HEK293 (cell line): ENCODE measurements at regions not wholly inside any gene's neighbourhood (a gene's known extent, or its start where the extent isn't known, plus 50 kb on each side); places are given as distances from the start of the nearest gene placed in this dataset.

Experiments used
- CTCF ChIA-PET: fragments of 350-600 bp; formaldehyde crosslinking; extraction: SDS; loops from one replicate; lab custom pipeline; 2021; ENCODE audit warnings: antibody characterized with exemption; lab: Yijun Ruan, JAX
- POLR2A ChIA-PET: fragments of 300-600 bp; formaldehyde crosslinking; extraction: SDS; loops from one replicate; lab custom pipeline; 2020; ENCODE audit warnings: antibody characterized with exemption, inconsistent platforms; lab: Yijun Ruan, JAX
- H3K27ac ChIP-seq: fragments of 200-500 bp; sonication (Bioruptor generic); 2 replicates; pipeline ENCODE4 v1.5.1; 2014; ENCODE audit warnings: low read depth, low read length, control low read depth, inconsistent platforms; ENCODE audit errors: extremely low read depth
- H3K36me3 ChIP-seq, 2 experiments: fragments of 200-500 bp in 1 of 2; sonication (Bioruptor generic) in 1 of 2; 1 replicate in 1 of 2; 2 replicates in 1 of 2; pipeline ENCODE4 v1.5.1; 2014 to 2017; ENCODE audit warnings: inconsistent platforms in 2 of 2, low read length in 2 of 2; ENCODE audit not compliant: control insufficient read depth in 2 of 2, insufficient read depth in 1 of 2
- H3K4me1 ChIP-seq: fragments of 200-500 bp; sonication (Bioruptor generic); 2 replicates; pipeline ENCODE4 v1.5.1; 2014; ENCODE audit warnings: mild to moderate bottlenecking, low read length, inconsistent platforms; ENCODE audit not compliant: control insufficient read depth, insufficient read depth
- H3K4me3 ChIP-seq: 2 replicates; pipeline ENCODE4 v1.5.1; 2011; ENCODE audit warnings: low read depth, mild to moderate bottlenecking, control low read depth, low read length, moderate library complexity
- H3K9me3 ChIP-seq: fragments of 200-500 bp; sonication (Bioruptor generic); 2 replicates; pipeline ENCODE4 v1.5.1; 2014; ENCODE audit warnings: low read depth, low read length, inconsistent platforms; ENCODE audit not compliant: control insufficient read depth, insufficient read depth
- HOXA7 ChIP-seq: sonication (generic); formaldehyde crosslinking; IDR thresholded peaks from 2 replicates; pipeline ENCODE4 v1.8.1; 2022; ENCODE audit warnings: missing genetic modification reagents, borderline replicate concordance
- KLF7 ChIP-seq: fragments of 450-650 bp; formaldehyde crosslinking; IDR thresholded peaks from 2 replicates; pipeline ENCODE4 v1.5.1; 2016; ENCODE audit warnings: missing biosample characterization, missing genetic modification characterization, borderline replicate concordance
- OSR2 ChIP-seq: fragments of 450-650 bp; formaldehyde crosslinking; IDR thresholded peaks from 2 replicates; pipeline ENCODE4 v1.5.1; 2016; ENCODE audit warnings: missing biosample characterization, missing genetic modification characterization
- RBAK ChIP-seq: fragments of 450-650 bp; formaldehyde crosslinking; IDR thresholded peaks from 2 replicates; pipeline ENCODE4 v1.5.1; 2016; ENCODE audit warnings: missing biosample characterization, missing genetic modification characterization
- WT1 ChIP-seq: fragments of 450-650 bp; formaldehyde crosslinking; IDR thresholded peaks from 2 replicates; pipeline ENCODE4 v1.5.1; 2016; ENCODE audit warnings: missing biosample characterization, missing genetic modification characterization
- YY1 ChIP-seq: fragments of 450-650 bp; formaldehyde crosslinking; IDR thresholded peaks from 2 replicates; pipeline ENCODE4 v1.5.1; 2018; ENCODE audit warnings: missing biosample characterization, missing genetic modification characterization
- ZBTB8A ChIP-seq: fragments of 450-650 bp; formaldehyde crosslinking; IDR thresholded peaks from 2 replicates; pipeline ENCODE4 v1.5.1; 2016; ENCODE audit warnings: missing biosample characterization, missing genetic modification characterization
- ZFHX2 ChIP-seq: fragments of 450-650 bp; formaldehyde crosslinking; conservative IDR thresholded peaks from 2 replicates; pipeline ENCODE4 v1.5.1; 2016; ENCODE audit warnings: missing biosample characterization, missing genetic modification characterization
- ZFP69B ChIP-seq: fragments of 450-650 bp; formaldehyde crosslinking; IDR thresholded peaks from 2 replicates; pipeline ENCODE4 v1.5.1; 2016; ENCODE audit warnings: missing biosample characterization, missing genetic modification characterization
- ZNF112 ChIP-seq: fragments of 450-650 bp; formaldehyde crosslinking; IDR thresholded peaks from 2 replicates; pipeline ENCODE4 v1.5.0; 2017; ENCODE audit warnings: missing biosample characterization, missing genetic modification characterization
- ZNF132 ChIP-seq: fragments of 450-650 bp; formaldehyde crosslinking; IDR thresholded peaks from 2 replicates; pipeline ENCODE4 v1.5.1; 2017; ENCODE audit warnings: missing biosample characterization, missing genetic modification characterization, borderline replicate concordance
- ZNF140 ChIP-seq: fragments of 450-650 bp; formaldehyde crosslinking; IDR thresholded peaks from 2 replicates; pipeline ENCODE4 v1.5.1; 2016; ENCODE audit warnings: missing biosample characterization, missing genetic modification characterization
- ZNF146 ChIP-seq: fragments of 450-650 bp; formaldehyde crosslinking; IDR thresholded peaks from 2 replicates; pipeline ENCODE4 v1.5.1; 2016; ENCODE audit warnings: missing biosample characterization, missing genetic modification characterization
- ZNF155 ChIP-seq: fragments of 450-650 bp; formaldehyde crosslinking; IDR thresholded peaks from 2 replicates; pipeline ENCODE4 v1.5.1; 2016; ENCODE audit warnings: missing biosample characterization, missing genetic modification characterization
- ZNF16 ChIP-seq: fragments of 450-650 bp; formaldehyde crosslinking; IDR thresholded peaks from 2 replicates; pipeline ENCODE4 v1.5.1; 2016; ENCODE audit warnings: low read depth, missing biosample characterization, missing genetic modification characterization
- ZNF184 ChIP-seq: fragments of 450-650 bp; IDR thresholded peaks from 2 replicates; pipeline ENCODE4 v1.5.1; 2018; ENCODE audit warnings: missing biosample characterization, mild to moderate bottlenecking, missing genetic modification characterization
- ZNF24 ChIP-seq: fragments of 450-650 bp; formaldehyde crosslinking; IDR thresholded peaks from 2 replicates; pipeline ENCODE4 v1.5.1; 2016; ENCODE audit warnings: missing biosample characterization, missing genetic modification characterization
- ZNF335 ChIP-seq: fragments of 450-650 bp; formaldehyde crosslinking; conservative IDR thresholded peaks from 2 replicates; pipeline ENCODE4 v1.5.1; 2016; ENCODE audit warnings: missing biosample characterization, missing genetic modification characterization
- ZNF350 ChIP-seq: fragments of 450-650 bp; formaldehyde crosslinking; IDR thresholded peaks from 2 replicates; pipeline ENCODE4 v1.5.0; 2017; ENCODE audit warnings: missing biosample characterization, mild to moderate bottlenecking, missing genetic modification characterization
- ZNF394 ChIP-seq: fragments of 450-650 bp; formaldehyde crosslinking; IDR thresholded peaks from 2 replicates; pipeline ENCODE4 v1.5.1; 2016; ENCODE audit warnings: missing biosample characterization, missing genetic modification characterization, mild to moderate bottlenecking, moderate library complexity, borderline replicate concordance
- ZNF510 ChIP-seq: fragments of 450-650 bp; formaldehyde crosslinking; IDR thresholded peaks from 2 replicates; pipeline ENCODE4 v1.5.1; 2018; ENCODE audit warnings: mild to moderate bottlenecking, missing genetic modification characterization, missing biosample characterization; ENCODE audit not compliant: insufficient replicate concordance
- ZNF658 ChIP-seq: fragments of 450-650 bp; formaldehyde crosslinking; IDR thresholded peaks from 2 replicates; pipeline ENCODE4; 2016; ENCODE audit warnings: missing biosample characterization, missing genetic modification characterization
- ZNF776 ChIP-seq: fragments of 450-650 bp; formaldehyde crosslinking; IDR thresholded peaks from 2 replicates; pipeline ENCODE4 v1.5.0; 2017; ENCODE audit warnings: missing biosample characterization, missing genetic modification characterization, borderline replicate concordance
- ZNF791 ChIP-seq: fragments of 450-650 bp; formaldehyde crosslinking; IDR thresholded peaks from 2 replicates; pipeline ENCODE4 v1.5.1; 2016; ENCODE audit warnings: missing biosample characterization, missing genetic modification characterization
- TF ChIP-seq, protein P1 (sequence below): fragments of 450-650 bp; IDR thresholded peaks from 2 replicates; pipeline ENCODE4 v1.5.1; 2018; ENCODE audit warnings: missing biosample characterization, mild to moderate bottlenecking, missing genetic modification characterization
- TF ChIP-seq, protein P2 (sequence below): fragments of 450-650 bp; formaldehyde crosslinking; IDR thresholded peaks from 2 replicates; pipeline ENCODE4 v1.5.1; 2016; ENCODE audit warnings: missing biosample characterization, missing genetic modification characterization

DNA sequence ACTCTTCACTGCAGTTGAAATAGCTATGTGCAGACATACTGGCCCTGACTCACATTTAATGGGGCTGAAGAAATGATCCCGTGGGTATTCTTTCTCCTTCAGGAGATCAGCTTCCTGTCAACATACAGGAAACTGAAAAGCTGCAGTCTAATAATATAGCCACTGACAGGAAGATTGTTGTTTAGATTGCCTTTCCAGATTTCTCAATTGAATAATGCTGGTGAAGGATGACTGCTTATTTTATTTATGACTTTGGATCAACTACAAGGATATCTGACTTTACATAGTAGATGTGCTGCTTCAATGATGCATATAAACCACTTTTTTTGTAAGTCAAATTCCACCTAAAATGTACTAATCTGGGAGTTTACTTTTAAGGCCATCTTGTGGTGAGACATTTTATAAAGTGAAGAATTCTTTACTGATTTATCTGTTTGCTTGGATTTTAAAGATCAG is 93.4 kb upstream of the MAP4K3 start:
- Histone ChIP-seq H3K9me3 (no peaks in the 10 kb centered on the region), H3K4me3 (no peak overlapping the region), H3K4me1 (no peaks in the 10 kb centered on the region), H3K27ac (no peak overlapping the region), H3K36me3 (no peaks in the 10 kb centered on the region)
- POLR2A ChIA-PET: no interaction called here
- TF ChIP-seq ZNF146 (no peak), ZNF140 (tag by site-specific recombination) (no peak), ZNF132 (no peak), ZNF184 (no peak), ZNF776 (no peak), ZNF112 (no peak), ZBTB8A (no peak), ZNF658 (tag by site-specific recombination) (no peak), OSR2 (tag by site-specific recombination) (no peak), ZNF350 (tag by site-specific recombination) (no peak), ZNF510 (no peak), ZNF791 (tag by site-specific recombination) (no peak), YY1 (tag by site-specific recombination) (no peak), KLF7 (tag by site-specific recombination) (no peak)
- TF ChIP-seq, protein P1, sequence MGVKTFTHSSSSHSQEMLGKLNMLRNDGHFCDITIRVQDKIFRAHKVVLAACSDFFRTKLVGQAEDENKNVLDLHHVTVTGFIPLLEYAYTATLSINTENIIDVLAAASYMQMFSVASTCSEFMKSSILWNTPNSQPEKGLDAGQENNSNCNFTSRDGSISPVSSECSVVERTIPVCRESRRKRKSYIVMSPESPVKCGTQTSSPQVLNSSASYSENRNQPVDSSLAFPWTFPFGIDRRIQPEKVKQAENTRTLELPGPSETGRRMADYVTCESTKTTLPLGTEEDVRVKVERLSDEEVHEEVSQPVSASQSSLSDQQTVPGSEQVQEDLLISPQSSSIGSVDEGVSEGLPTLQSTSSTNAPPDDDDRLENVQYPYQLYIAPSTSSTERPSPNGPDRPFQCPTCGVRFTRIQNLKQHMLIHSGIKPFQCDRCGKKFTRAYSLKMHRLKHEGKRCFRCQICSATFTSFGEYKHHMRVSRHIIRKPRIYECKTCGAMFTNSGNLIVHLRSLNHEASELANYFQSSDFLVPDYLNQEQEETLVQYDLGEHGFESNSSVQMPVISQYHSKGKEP: no peak
- CTCF ChIA-PET: no interaction called here

DNA sequence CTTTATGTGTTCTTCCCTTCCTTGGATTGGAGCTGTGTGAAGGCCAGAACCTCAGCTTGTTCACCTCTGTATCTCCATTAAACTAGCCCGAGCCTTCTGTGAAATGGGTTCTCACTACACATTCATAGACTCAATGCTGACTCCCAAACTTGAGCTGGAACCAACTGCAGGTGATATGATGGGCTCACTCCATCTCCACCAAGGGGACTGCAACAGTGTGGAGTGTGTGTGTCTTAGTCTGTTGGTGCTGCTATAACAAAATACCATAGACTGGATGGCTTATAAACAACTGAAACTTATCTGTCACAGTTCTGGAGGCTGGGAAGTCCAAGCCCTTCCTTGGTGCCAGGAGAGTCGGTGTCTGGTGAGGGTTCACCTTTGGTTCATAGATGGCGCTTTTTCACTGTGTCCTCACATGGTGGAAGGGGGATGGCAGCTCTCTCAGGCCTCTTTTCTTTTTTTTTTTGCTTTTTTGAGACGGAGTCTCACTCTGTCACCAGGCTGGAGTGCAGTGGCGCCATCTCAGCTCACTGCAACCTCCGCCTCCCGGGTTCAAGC is 94.2 kb upstream of the MAP4K3 start:
- Histone ChIP-seq H3K4me3 (no peak overlapping the region), H3K27ac (no peak overlapping the region)
- TF ChIP-seq ZFHX2 (tag by site-specific recombination) (no peak), ZNF24 (no peak), ZNF335 (tag by site-specific recombination) (no peak), WT1 (tag by site-specific recombination) (no peak), ZNF394 (no peak), ZNF791 (tag by site-specific recombination) (no peak), ZNF155 (tag by site-specific recombination) (no peak), RBAK (tag by site-specific recombination) (no peak), ZNF16 (tag by site-specific recombination) (no peak), HOXA7 (CRISPR knock-in tag) (no peak), ZFP69B (tag by site-specific recombination) (no peak)
- TF ChIP-seq, protein P2, sequence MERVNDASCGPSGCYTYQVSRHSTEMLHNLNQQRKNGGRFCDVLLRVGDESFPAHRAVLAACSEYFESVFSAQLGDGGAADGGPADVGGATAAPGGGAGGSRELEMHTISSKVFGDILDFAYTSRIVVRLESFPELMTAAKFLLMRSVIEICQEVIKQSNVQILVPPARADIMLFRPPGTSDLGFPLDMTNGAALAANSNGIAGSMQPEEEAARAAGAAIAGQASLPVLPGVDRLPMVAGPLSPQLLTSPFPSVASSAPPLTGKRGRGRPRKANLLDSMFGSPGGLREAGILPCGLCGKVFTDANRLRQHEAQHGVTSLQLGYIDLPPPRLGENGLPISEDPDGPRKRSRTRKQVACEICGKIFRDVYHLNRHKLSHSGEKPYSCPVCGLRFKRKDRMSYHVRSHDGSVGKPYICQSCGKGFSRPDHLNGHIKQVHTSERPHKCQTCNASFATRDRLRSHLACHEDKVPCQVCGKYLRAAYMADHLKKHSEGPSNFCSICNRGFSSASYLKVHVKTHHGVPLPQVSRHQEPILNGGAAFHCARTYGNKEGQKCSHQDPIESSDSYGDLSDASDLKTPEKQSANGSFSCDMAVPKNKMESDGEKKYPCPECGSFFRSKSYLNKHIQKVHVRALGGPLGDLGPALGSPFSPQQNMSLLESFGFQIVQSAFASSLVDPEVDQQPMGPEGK (tag by site-specific recombination): no peak
- TF ChIP-seq, all 188 proteins: peak for 0
- ChIA-PET POLR2A (no interaction called here), CTCF (interaction anchor here (0.6 to 0.9 kb wide), 2 partner anchors 18 to 157 kb away, joined by 3 read pairs; no protein-coding TSS in a partner anchor)
- Histone ChIP-seq H3K9me3 (no peaks in the 10 kb centered on the region), H3K36me3 (no peaks in the 10 kb centered on the region), H3K4me1 (no peaks in the 10 kb centered on the region)
